GM20000 (cell line): ENCODE measurements at regions not wholly inside any gene's neighbourhood (a gene's known extent, or its start where the extent isn't known, plus 50 kb on each side); places are given as distances from the start of the nearest gene placed in this dataset.
"Not testable (repeated sequence)": the region's sequence is repeated elsewhere in the genome, so short reads cannot be mapped to it uniquely, and the experiment has no call there.

ENCODE experiments used
- DNase-seq: peaks from one replicate; pipeline ENCODE4 v3.0.0; 2012; ENCODE audit warnings: low spot score
- TF ChIP-seq, protein P1 (sequence below): IDR thresholded peaks from 2 replicates; pipeline ENCODE4 v1.5.1; 2012; ENCODE audit warnings: mild to moderate bottlenecking, control low read depth; ENCODE audit errors: extremely low read depth, missing control alignments

DNA sequence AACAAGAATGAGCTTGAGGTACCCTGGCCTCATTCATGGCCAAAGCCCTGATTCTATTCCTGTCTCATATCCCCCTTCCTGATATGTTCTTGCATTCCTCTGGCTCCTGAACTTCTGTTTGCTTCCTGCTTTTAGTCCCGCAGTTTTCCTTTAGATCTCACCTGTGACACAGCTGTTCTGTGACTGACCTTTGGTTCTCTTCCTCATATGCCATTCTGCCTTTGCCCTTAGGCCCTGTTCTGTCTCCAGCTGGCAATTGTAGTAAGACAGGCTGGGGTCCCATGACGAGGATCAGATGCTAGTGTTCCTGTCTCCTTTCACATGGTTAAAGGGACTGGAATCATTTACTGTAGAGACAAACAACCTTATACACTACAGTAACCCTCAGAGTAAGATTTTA is 59.0 kb upstream of the PDE3B start:
- DNase-seq: no peak
- TF ChIP-seq, protein P1, sequence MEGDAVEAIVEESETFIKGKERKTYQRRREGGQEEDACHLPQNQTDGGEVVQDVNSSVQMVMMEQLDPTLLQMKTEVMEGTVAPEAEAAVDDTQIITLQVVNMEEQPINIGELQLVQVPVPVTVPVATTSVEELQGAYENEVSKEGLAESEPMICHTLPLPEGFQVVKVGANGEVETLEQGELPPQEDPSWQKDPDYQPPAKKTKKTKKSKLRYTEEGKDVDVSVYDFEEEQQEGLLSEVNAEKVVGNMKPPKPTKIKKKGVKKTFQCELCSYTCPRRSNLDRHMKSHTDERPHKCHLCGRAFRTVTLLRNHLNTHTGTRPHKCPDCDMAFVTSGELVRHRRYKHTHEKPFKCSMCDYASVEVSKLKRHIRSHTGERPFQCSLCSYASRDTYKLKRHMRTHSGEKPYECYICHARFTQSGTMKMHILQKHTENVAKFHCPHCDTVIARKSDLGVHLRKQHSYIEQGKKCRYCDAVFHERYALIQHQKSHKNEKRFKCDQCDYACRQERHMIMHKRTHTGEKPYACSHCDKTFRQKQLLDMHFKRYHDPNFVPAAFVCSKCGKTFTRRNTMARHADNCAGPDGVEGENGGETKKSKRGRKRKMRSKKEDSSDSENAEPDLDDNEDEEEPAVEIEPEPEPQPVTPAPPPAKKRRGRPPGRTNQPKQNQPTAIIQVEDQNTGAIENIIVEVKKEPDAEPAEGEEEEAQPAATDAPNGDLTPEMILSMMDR: no peak

DNA sequence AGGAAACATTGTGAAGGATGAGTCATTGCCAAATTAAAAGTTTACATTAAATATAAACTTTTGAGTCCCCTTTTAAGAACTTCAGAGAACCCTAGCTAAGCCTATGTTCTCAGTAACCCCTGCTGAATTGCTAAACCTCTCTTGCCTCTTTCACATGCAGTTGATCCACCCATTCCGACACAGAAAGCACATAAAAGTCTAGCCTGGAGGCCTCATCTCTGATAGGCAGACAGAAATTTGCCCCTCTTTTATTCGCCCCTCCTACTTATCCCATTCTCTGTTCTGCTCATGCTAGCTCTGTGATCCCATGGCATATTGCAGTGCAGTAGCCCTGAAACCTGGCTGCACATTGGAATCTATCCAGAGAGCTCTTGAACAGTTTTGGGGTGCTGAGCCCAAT is 58.2 kb upstream of the PDE3B start:
- TF ChIP-seq, protein P1: no peak
- no peak for DNase-seq

DNA sequence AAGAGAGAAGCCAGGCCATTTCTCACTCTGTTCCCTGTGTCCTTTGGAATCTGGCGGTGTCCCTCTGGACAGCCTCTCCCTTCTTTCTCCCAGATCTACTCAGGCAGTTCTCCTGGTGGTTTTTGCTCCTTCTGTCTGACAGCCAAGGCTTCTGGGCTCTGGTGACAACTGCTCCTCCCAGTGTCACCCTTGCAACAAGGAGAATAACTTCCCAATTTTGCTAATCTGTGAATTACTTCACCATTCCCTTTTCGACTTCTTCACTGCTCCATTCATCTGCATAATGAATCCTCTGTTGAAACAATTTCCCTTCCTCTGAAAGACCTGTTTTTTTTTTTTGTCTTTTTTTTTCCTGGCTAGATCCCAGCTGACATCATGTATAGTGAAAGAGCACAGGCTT is 56.3 kb upstream of the PDE3B start:
- DNase-seq: no peak
- TF ChIP-seq, protein P1: no peak

DNA sequence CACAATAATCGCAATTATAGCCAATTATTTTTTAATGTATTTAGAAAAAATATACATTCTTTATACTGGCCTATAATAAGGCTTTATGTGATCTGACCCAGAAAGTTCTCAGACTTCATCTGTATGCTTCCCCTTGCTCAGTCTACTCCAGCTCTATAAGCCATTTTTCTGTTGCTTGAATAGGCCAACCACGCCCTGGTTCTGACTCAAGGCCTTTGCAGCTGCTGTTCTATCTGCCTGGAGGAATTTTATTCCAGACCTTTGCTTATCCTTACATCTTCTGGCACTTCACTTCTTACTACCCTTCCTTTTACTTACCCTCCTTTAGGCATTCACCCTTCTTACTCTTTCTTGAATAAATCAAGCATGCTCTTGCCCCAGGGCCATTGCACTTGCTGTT is 54.9 kb upstream of the PDE3B start:
- no peak for DNase-seq
- TF ChIP-seq, protein P1: no peak

DNA sequence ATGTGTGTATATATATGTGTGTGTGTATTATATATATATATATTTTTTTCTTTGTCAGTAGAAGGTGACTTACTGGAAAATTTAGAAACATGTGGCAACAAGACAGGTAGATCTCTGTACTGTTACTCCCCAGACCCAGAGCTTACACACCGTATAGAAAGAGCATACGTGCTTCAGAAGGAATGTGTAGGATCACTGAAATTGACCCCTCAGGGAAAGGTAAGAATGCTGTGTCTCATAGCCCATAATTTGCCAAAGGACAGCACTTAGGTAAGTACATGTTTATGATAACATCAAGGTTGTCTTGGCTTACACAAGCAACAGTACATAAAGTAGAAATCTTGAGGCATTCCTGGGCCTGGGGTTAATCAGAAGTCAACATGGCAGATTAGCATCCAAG is 54.2 kb upstream of the PDE3B start:
- DNase-seq: no peak
- TF ChIP-seq, protein P1: no peak

DNA sequence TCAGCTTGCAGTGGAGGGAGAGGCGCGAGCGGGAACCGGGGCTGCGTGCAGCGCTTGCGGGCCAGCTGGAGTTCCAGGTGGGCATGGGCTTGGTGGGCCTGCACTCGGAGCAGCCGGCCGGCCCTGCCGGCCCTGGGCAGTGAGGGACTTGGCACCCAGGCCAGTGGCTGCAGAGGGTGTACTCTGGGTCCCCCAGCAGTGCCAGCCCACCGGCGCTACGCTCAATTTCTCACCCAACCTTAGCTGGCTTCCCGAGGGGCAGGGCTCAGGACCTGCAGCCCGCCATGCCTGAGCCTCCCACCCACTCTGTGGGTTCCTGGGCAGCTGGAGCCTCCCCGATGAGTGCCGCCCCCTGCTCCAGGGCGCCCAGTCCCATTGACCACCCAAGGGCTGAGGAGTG is 52.6 kb upstream of the PDE3B start:
- not testable (repeated sequence) for DNase-seq

DNA sequence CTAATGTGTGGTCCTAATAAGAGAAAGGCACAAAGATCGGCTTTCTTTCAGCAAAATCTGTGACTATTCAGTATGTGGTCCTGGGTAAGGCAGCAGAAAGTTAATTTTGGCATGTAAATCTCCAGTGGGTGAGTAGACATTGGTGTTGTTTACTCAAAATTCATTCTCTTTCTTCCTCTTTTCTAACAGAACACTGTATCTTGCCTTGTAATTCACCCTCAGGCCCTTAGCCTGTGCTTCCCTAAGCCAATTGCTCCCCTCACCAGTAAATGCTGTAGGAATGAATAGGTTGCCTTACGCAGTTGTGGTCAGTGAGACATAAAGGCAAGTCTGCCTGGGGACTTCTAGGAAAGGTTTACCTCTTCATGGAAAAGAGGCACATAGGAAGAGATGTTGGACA is 49.9 kb upstream of the PDE3B start:
- no peak for DNase-seq

More for the DNA sequence above, 49.9 kb upstream of the PDE3B start:
- TF ChIP-seq, protein P1: no peak
